H1 (cell line): ENCODE measurements at regions not wholly inside any gene's neighbourhood (a gene's known extent, or its start where the extent isn't known, plus 50 kb on each side); places are given as distances from the start of the nearest gene placed in this dataset.

ENCODE experiments used
- EGR1 ChIP-seq: IDR thresholded peaks from 2 replicates; pipeline ENCODE4 v1.6.1; 2011; ENCODE audit warnings: low read depth, low read length, borderline replicate concordance
- KDM4A ChIP-seq: IDR thresholded peaks from one replicate; pipeline ENCODE4 v1.7.1; 2012; ENCODE audit warnings: low read depth, mild to moderate bottlenecking, moderate library complexity, low read length, inconsistent platforms; ENCODE audit not compliant: severe bottlenecking
- KDM5A ChIP-seq: fragments of 200-600 bp; IDR thresholded peaks from 2 replicates; pipeline ENCODE4 v1.7.1; 2012; ENCODE audit warnings: mild to moderate bottlenecking, low read length, inconsistent platforms, mixed read lengths
- RBBP5 ChIP-seq: IDR thresholded peaks from 2 replicates; pipeline ENCODE4 v1.7.1; 2012; ENCODE audit warnings: low read depth, mild to moderate bottlenecking, inconsistent platforms, low read length, moderate library complexity, borderline replicate concordance
- TF ChIP-seq, protein P1 (sequence below): IDR thresholded peaks from 2 replicates; pipeline ENCODE4 v1.6.1; 2012; ENCODE audit warnings: inconsistent platforms

DNA sequence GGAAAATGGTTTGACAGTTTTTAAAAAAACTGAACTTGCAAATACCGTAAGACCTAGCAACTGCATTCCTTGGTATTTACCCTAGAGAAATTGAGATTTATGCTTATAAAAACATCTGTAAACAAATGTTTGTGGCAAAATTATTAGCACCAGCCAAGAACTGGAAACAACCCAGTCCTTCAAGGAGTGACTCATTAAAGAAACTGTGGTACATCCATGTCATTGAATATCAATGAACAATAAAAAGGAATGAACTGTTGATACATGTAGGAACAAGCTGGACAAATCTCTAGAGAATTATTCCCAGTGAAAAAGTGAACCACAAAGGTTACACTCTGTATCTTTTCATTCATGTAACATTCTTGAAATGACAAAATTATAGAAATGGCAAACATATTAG lies 240.2 kb upstream of the ADAMTS3 start (continued):
- no peak for TF ChIP-seq KDM5A
- TF ChIP-seq, protein P1, sequence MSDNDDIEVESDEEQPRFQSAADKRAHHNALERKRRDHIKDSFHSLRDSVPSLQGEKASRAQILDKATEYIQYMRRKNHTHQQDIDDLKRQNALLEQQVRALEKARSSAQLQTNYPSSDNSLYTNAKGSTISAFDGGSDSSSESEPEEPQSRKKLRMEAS: no peak
- no peak for TF ChIP-seq RBBP5
- TF ChIP-seq EGR1: no peak
- no peak for TF ChIP-seq KDM4A
